RKO (cell line): ENCODE measurements at regions not wholly inside any gene's neighbourhood (a gene's known extent, or its start where the extent isn't known, plus 50 kb on each side); places are given as distances from the start of the nearest gene placed in this dataset.
"Not testable (repeated sequence)": the region's sequence is repeated elsewhere in the genome, so short reads cannot be mapped to it uniquely, and the experiment has no call there.

Experiments
- DNase-seq: peaks from one replicate; pipeline ENCODE4 v3.0.0-alpha.2; 2016; ENCODE audit warnings: low spot score

- no peak for DNase-seq
These were observed 157.6 kb upstream of the TMTC2 start for GRCh38 chr12:82529101-82529500.

- no peak for DNase-seq
These were observed 156.8 kb upstream of the TMTC2 start for GRCh38 chr12:82529954-82530353.

- no peak for DNase-seq
These were observed 156.3 kb upstream of the TMTC2 start for GRCh38 chr12:82530394-82530793.

GRCh38 chr12:82533341-82533740, 153.4 kb upstream of the TMTC2 start:
- no peak for DNase-seq

DNA sequence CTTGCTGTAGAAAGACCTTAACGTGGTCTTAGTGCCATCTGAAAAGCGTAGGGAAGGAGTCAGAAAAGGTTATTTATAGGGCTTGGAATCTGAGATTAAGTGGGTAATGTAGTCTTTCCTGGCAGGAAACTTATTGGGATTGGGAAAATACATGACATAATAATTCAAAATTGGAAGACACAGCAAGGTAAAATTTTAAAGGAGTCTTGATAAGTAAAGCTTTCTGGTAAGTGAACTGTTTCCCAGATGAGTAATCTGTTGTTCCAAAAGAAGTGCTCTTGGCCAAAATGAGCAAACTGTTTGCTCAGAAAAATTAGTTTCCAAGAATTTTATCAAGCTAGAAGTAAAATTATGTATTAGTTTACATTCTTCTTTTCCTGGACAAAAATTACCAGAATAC, 149.3 kb upstream of the TMTC2 start:
- no peak for DNase-seq

GRCh38 chr12:82554529-82554928, 132.2 kb upstream of the TMTC2 start:
- peak; percentile 7 for DNase-seq

DNA sequence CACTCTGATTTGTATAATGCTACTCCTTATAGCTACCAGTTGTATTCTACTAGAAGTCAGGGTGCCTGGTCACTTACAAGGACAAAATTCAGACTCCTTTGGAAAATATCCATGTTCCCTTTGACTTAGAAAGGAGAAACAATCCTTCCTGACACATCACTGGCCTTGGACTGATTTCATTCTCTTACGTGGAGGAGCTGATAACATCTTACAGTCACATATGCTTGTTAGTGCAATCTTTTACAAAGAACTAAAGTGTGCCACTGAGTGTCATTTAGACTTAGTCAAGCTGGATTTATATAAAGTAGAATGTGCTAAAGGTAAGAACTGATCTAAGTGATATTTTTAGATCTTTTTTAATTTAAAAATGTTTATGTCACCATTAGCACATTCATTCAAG, 131.0 kb upstream of the TMTC2 start:
- DNase-seq: no peak

DNA sequence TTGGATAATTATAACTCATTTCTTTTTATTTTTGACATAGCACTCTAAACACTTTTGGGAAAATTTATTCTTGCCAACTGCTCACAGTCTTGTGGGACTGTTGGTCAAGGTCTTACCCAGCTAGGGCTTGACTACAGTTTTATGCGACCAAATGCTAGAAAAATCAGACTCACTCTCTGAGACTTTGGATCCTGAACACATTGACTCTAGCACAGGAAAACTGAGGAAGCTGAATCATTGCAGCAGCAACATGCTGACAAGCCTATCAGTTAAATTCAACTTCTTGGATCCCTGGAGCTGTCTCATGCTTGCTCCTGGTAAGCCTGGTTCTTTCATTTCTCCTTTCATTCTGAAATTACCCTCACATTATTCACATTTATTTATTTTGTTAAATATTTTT, 120.7 kb upstream of the TMTC2 start:
- no peak for DNase-seq

- DNase-seq: no peak
These were observed 119.0 kb upstream of the TMTC2 start for GRCh38 chr12:82567688-82568087.

DNA sequence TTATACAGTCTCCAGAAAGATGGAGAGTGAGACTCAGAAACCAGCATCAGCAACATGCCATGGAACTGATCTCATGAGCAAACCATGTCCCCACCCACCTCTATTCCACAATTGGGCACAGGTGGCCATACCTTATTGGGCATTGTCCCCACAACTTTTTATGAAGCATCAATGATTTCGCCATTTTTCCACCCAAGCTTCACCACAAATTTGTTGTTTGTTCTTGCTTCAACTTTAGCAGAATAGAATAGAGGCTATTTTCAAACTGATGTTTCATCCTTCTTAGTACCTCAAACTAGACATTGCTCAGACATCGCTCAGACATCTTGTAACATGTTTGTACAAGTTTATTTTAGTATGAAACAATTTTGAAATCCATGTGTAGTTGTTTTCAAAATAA, 112.5 kb upstream of the TMTC2 start:
- DNase-seq: no peak

DNA sequence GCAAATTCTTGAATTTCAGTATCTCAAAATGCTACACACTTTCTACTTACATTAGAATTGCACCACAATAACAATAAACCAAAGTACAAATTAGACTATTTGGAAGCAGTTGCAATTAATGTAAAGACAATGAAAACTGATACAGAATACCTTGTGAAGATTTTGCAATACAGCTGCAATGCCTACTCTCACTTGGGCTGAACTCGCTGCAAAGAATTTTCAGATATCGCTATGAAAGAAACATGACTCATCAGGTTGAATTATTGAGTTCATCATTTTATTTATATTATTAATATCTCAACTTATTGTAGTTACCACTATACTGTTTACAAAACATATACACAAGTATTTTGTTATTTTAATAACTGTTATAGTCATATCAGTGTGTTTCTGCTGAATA, 108.0 kb upstream of the TMTC2 start:
- DNase-seq: no peak

DNA sequence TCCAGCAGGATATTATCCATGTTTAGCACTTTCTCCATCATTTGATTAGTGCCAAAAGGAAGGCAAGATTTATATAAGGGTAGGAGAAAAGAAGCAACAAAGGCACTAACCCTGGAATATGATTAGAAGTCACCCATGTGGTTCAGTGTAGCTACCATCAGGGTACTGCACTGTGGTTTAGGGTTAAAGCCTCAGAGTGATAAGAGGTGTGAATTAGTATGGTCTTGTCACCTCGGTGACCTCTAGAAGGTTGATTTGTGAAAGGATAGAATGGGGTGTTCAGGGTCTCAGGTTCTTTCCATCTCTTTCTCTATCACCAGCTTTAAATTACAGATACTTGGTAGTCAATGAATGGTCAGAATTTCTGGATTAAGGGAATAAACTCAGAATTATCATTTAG, 103.0 kb upstream of the TMTC2 start:
- no peak for DNase-seq

DNA sequence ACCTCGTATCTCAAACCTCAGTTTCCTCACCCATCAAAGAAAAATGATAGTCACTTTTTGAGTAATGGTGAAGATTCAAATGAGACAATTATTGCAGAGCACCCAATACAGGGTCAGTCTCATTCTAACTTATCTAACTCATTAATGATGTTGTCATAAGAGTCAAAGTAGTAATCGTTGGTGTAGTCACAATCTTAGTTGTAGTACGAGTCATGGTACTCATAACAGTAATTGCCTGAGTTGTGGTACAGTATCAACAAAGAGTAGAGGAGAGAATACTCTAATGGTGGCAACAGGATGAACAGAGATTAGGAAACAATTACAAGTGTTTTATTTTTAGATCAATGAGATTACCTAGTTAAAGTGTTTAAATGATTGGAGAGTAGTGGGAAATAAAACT, 93.6 kb upstream of the TMTC2 start:
- DNase-seq: peak; percentile 5

DNA sequence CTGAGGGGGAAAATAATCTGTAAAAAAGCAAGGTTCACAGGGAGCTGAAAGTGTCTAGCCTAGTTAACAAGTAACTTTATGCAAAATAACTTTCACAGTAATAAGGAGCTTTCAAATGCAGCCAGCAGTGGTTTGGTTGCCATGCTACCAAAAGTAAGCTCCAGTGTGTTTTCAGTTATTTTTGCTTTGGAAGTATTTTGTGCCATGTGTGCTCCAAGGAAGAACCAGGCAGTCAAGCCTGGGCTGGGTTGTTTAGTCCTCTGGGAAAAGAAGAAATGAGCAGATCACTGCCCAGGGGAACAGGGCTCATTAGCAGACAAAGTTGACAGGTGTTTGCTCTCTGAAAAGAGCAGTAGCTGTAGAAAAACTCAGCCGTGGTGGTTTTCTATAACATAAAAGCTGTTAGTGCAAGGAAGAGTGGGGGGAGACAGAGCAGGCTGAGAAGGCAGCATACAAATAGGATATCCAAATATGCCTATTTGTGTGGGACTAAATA, 92.8 kb upstream of the TMTC2 start:
- DNase-seq: no peak

DNA sequence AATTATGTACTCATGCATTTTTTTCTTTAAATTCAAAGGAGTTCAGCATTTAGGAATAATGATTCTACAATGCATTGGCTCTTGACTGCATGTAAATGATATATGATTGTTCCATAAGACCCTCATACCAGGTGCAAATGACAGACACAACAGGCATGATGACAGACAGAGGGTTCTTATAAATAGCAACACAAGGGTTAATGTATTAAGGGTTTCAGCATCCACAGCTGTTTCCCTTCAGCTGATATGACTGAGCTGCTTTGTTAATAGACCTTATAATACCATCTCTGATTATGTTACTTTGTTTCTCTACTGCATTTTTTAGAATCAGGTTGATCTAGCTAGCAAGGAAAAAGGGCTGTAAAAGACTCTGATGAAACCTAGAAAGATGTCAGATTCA, 90.8 kb upstream of the TMTC2 start:
- DNase-seq: no peak

DNA sequence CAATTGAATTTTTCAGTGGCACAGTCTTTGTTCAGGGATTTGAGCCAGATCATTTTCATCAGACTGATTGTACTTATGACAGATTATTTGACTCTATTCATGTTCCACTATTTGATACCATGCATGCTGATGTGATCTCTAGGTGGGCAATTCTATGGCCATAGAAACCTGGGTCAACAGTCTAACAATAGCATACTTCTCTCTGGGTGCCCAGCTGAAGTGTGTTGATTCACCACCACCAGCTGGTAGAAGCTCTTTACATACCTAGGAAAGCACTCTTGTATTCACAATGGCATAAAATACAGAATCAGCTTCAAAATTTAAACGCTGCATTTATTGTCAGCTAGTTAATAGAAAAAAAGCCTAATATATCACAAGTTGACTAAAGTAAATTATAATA, 90.2 kb upstream of the TMTC2 start:
- no peak for DNase-seq

- DNase-seq: no peak
These were observed 86.3 kb upstream of the TMTC2 start for GRCh38 chr12:82600379-82600778.

DNA sequence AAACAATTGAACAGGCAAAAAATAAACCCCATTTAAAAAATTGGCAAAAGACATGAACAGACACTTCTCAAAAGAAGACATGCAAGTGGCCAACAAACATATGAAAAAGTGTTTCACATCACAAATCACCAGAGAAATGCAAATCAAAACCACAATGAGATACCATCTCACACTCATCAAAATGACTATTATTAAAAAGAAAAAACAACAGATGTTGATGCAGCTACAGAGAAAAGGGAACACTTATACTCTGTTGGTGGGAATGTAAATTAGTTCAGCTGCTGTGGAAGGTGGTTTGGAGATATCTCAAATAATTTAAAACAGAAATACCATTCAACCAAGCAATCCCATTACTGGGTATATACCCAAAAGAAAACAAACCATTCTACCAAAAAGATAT, 83.1 kb upstream of the TMTC2 start:
- not testable (repeated sequence) for DNase-seq

GRCh38 chr12:82605115-82605514, 81.6 kb upstream of the TMTC2 start:
- no peak for DNase-seq

GRCh38 chr12:82608706-82609105, 78.0 kb upstream of the TMTC2 start:
- DNase-seq: peak; percentile 11

DNA sequence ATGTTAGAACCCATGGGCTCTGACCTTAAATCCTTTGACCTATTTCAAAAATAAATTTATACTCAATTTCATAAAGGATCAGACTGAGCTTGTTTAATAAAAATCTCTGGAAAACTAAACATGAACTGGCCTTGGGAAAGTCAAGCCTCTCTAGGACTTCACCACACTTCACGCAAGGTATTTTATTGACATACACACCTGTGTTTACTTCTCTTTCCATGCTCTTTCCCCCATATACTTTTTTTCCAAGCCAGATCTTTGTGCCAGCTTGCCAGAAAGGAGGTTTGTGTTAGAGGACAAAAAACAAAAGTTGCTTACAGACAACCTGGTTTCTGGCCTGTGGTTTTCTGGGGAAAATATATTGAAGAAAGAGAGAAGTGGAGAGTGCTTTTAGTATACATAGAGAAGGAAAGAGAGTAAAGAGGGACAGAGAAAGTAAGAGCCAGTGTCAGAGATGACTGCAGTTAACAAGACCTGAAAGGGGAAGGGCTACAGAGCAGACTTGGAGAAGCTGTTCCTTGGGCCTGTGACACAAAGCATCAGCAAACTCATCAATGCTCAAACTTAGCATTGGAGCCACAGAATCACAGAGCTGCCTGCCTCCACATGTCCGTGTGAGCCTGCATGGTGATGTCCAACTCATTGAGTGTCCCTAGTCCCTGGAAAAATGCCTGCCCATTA, 77.3 kb upstream of the TMTC2 start:
- no peak for DNase-seq

GRCh38 chr12:82619644-82620043, 67.1 kb upstream of the TMTC2 start:
- DNase-seq: no peak

GRCh38 chr12:82620917-82621316, 65.8 kb upstream of the TMTC2 start:
- DNase-seq: no peak

DNA sequence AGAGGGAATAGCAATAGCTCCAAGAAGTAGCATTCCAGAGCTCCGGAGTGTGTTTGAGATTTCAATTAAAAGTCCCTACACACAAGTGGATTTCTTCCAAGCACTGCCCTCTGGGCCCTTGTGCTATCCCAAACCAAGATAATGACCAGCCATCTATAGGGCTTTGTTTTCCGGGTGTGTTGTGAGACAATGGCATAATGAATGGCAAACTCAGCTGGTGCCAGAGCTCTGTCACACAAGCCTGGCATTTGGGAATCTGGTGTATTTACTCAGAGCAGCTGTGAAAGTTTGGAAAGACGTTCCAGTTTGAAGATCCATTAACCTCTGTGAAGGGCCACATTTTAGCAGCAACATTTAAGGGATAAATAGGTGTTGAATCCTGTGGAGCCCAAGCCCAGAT, 61.2 kb upstream of the TMTC2 start:
- no peak for DNase-seq

DNA sequence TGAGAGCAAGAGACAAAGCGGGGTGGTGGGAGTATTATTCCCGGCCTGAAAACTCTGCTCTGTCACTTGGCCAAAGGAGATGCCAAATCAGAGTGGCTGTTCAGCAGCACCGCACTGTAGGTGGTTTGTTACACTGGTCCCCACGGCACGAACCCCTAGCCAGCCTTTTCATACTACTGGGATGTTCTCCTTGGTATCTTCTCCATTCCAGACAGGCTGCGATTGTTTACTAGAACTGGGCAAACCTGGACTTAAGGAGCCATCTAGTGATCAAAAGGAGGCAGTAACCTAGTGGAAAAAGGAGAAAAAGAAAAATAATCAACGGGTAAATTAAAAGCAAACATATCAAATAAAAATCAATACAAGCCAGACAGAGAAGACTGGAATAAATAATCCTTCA, 58.9 kb upstream of the TMTC2 start:
- DNase-seq: peak; percentile 60
